ENCODE measurements at regions not wholly inside any gene's neighbourhood (a gene's known extent, or its start where the extent isn't known, plus 50 kb on each side); places are given as distances from the start of the nearest gene placed in this dataset.

GRCh38 chr12:123038486-123038885 is 58.0 kb downstream of the ARL6IP4 start:
- H3K27ac Mint-ChIP-seq (ENCODE audit: unreplicated experiment) = no peak overlapping the region
- H3K4me1 Mint-ChIP-seq (ENCODE audit: low read depth, unreplicated experiment) = peaks cover 16% of the 10 kb centered on the region
- H3K27me3 Mint-ChIP-seq (ENCODE audit: unreplicated experiment) = peaks cover 5% of the 10 kb centered on the region
- no peak overlapping the region for H3K4me3 Mint-ChIP-seq (ENCODE audit: unreplicated experiment)
- H3K36me3 Mint-ChIP-seq (ENCODE audit: unreplicated experiment) = no peaks in the 10 kb centered on the region
- DNase-seq = no peak
- TF ChIP-seq CTCF (IDR thresholded peaks at IDR 0.05; ENCODE audit: partially characterized antibody, unreplicated experiment) = no peak
- peaks cover 3% of the 10 kb centered on the region for H3K9me3 Mint-ChIP-seq (ENCODE audit: unreplicated experiment)

GRCh38 chr12:123037791-123038190 is 57.3 kb downstream of the ARL6IP4 start:
- Mint-ChIP-seq H3K4me3 (ENCODE audit: unreplicated experiment) (no peak overlapping the region), H3K27ac (ENCODE audit: unreplicated experiment) (no peak overlapping the region), H3K36me3 (ENCODE audit: unreplicated experiment) (no peaks in the 10 kb centered on the region), H3K4me1 (ENCODE audit: low read depth, unreplicated experiment) (peaks cover 16% of the 10 kb centered on the region), H3K9me3 (ENCODE audit: unreplicated experiment) (peaks cover 3% of the 10 kb centered on the region), H3K27me3 (ENCODE audit: unreplicated experiment) (peaks cover 5% of the 10 kb centered on the region)
- DNase-seq = no peak
- TF ChIP-seq CTCF (IDR thresholded peaks at IDR 0.05; ENCODE audit: partially characterized antibody, unreplicated experiment) = no peak

GRCh38 chr12:123036466-123037285 is 56.2 kb downstream of the ARL6IP4 start:
- H3K27ac Mint-ChIP-seq (ENCODE audit: unreplicated experiment) = no peak overlapping the region
- TF ChIP-seq CTCF (IDR thresholded peaks at IDR 0.05; ENCODE audit: partially characterized antibody, unreplicated experiment) = no peak
- H3K36me3 Mint-ChIP-seq (ENCODE audit: unreplicated experiment) = no peaks in the 10 kb centered on the region
- peaks cover 5% of the 10 kb centered on the region for H3K27me3 Mint-ChIP-seq (ENCODE audit: unreplicated experiment)
- DNase-seq = no peak
- H3K4me3 Mint-ChIP-seq (ENCODE audit: unreplicated experiment) = no peak overlapping the region
- peaks cover 3% of the 10 kb centered on the region for H3K9me3 Mint-ChIP-seq (ENCODE audit: unreplicated experiment)
- peaks cover 16% of the 10 kb centered on the region for H3K4me1 Mint-ChIP-seq (ENCODE audit: low read depth, unreplicated experiment)

GRCh38 chr12:123035841-123036240 is 55.4 kb downstream of the ARL6IP4 start:
- DNase-seq = no peak
- Mint-ChIP-seq H3K4me3 (ENCODE audit: unreplicated experiment) (no peak overlapping the region), H3K36me3 (ENCODE audit: unreplicated experiment) (no peaks in the 10 kb centered on the region), H3K27ac (ENCODE audit: unreplicated experiment) (no peak overlapping the region), H3K9me3 (ENCODE audit: unreplicated experiment) (peaks cover 3% of the 10 kb centered on the region), H3K27me3 (ENCODE audit: unreplicated experiment) (peaks cover 5% of the 10 kb centered on the region), H3K4me1 (ENCODE audit: low read depth, unreplicated experiment) (peaks cover 16% of the 10 kb centered on the region)
- no peak for TF ChIP-seq CTCF (IDR thresholded peaks at IDR 0.05; ENCODE audit: partially characterized antibody, unreplicated experiment)

- peaks cover 5% of the 10 kb centered on the region for H3K27me3 Mint-ChIP-seq (ENCODE audit: unreplicated experiment)
- H3K4me3 Mint-ChIP-seq (ENCODE audit: unreplicated experiment) = no peak overlapping the region
- no peak for TF ChIP-seq CTCF (IDR thresholded peaks at IDR 0.05; ENCODE audit: partially characterized antibody, unreplicated experiment)
- H3K27ac Mint-ChIP-seq (ENCODE audit: unreplicated experiment) = peak overlapping the region; percentile 56
- peaks cover 3% of the 10 kb centered on the region for H3K9me3 Mint-ChIP-seq (ENCODE audit: unreplicated experiment)
- H3K4me1 Mint-ChIP-seq (ENCODE audit: low read depth, unreplicated experiment) = peaks cover 16% of the 10 kb centered on the region
- H3K36me3 Mint-ChIP-seq (ENCODE audit: unreplicated experiment) = no peaks in the 10 kb centered on the region
- DNase-seq = no peak
These were observed 54.4 kb downstream of the ARL6IP4 start for GRCh38 chr12:123034865-123035264.

Data from glutamatergic neuron (in vitro differentiated cells).